ENCODE measurements at regions not wholly inside any gene's neighbourhood (a gene's known extent, or its start where the extent isn't known, plus 50 kb on each side); places are given as distances from the start of the nearest gene placed in this dataset.
"Not testable (repeated sequence)": the region's sequence is repeated elsewhere in the genome, so short reads cannot be mapped to it uniquely, and the experiment has no call there.

GRCh38 chr5:34331928-34332454, 289.0 kb upstream of the C1QTNF3 start:
- not testable (repeated sequence) for H3K9me3 Mint-ChIP-seq; H3K4me1 ChIP-seq (ENCODE audit: control insufficient read depth, insufficient read depth, low read length); H3K36me3 Mint-ChIP-seq (ENCODE audit: low read depth); H3K4me1 Mint-ChIP-seq; H3K9ac ChIP-seq (ENCODE audit: extremely low read depth, low read length, poor library complexity, severe bottlenecking); H3K27me3 Mint-ChIP-seq (ENCODE audit: insufficient read depth); H3K4me3 Mint-ChIP-seq; DNase-seq; H3K27ac ChIP-seq (ENCODE audit: low read depth, low read length); H3K9me3 ChIP-seq (ENCODE audit: control insufficient read depth, low read length); H3K36me3 ChIP-seq (ENCODE audit: control insufficient read depth, insufficient read depth, low read length); H3K27me3 ChIP-seq (ENCODE audit: control insufficient read depth, insufficient read depth, low read length, poor library complexity, severe bottlenecking); H3K27ac Mint-ChIP-seq; H3K4me3 ChIP-seq (ENCODE audit: low read length)

- not testable (repeated sequence) for H3K9me3 ChIP-seq (ENCODE audit: control insufficient read depth, low read length); H3K4me1 ChIP-seq (ENCODE audit: control insufficient read depth, insufficient read depth, low read length); H3K9me3 Mint-ChIP-seq; H3K4me1 Mint-ChIP-seq; H3K27ac ChIP-seq (ENCODE audit: low read depth, low read length); H3K27ac Mint-ChIP-seq; H3K9ac ChIP-seq (ENCODE audit: extremely low read depth, low read length, poor library complexity, severe bottlenecking); H3K27me3 Mint-ChIP-seq (ENCODE audit: insufficient read depth); H3K36me3 Mint-ChIP-seq (ENCODE audit: low read depth); H3K4me3 ChIP-seq (ENCODE audit: low read length); H3K4me3 Mint-ChIP-seq; DNase-seq; H3K27me3 ChIP-seq (ENCODE audit: control insufficient read depth, insufficient read depth, low read length, poor library complexity, severe bottlenecking); H3K36me3 ChIP-seq (ENCODE audit: control insufficient read depth, insufficient read depth, low read length)
- 85% methylated on average over 1 of the region's 1 CpG; no CpG with 5 or more reads in 1 of the 2 experiments for WGBS, 2 experiments (ENCODE audit: insufficient coverage in 1 of 2, insufficient read length in 1 of 2)
Measured at GRCh38 chr5:34339408-34340001, 296.5 kb upstream of the C1QTNF3 start.

- not testable (repeated sequence) for H3K27ac ChIP-seq (ENCODE audit: low read depth, low read length); H3K27me3 Mint-ChIP-seq (ENCODE audit: insufficient read depth); H3K27ac Mint-ChIP-seq; H3K4me3 Mint-ChIP-seq; H3K36me3 ChIP-seq (ENCODE audit: control insufficient read depth, insufficient read depth, low read length); H3K4me3 ChIP-seq (ENCODE audit: low read length); DNase-seq; H3K9me3 Mint-ChIP-seq; H3K4me1 Mint-ChIP-seq; H3K4me1 ChIP-seq (ENCODE audit: control insufficient read depth, insufficient read depth, low read length); H3K36me3 Mint-ChIP-seq (ENCODE audit: low read depth); H3K9ac ChIP-seq (ENCODE audit: extremely low read depth, low read length, poor library complexity, severe bottlenecking); H3K27me3 ChIP-seq (ENCODE audit: control insufficient read depth, insufficient read depth, low read length, poor library complexity, severe bottlenecking); H3K9me3 ChIP-seq (ENCODE audit: control insufficient read depth, low read length)
- WGBS, 2 experiments (ENCODE audit: insufficient coverage in 1 of 2, insufficient read length in 1 of 2) = 75 to 82% methylated on average over 2 of the region's 2 CpGs
Measured at GRCh38 chr5:34354440-34354839, 301.7 kb upstream of the RAI14 start.

- H3K36me3 ChIP-seq (ENCODE audit: control insufficient read depth, insufficient read depth, low read length); H3K4me3 Mint-ChIP-seq; H3K4me1 Mint-ChIP-seq; H3K9ac ChIP-seq (ENCODE audit: extremely low read depth, low read length, poor library complexity, severe bottlenecking); H3K9me3 ChIP-seq (ENCODE audit: control insufficient read depth, low read length); H3K27me3 Mint-ChIP-seq (ENCODE audit: insufficient read depth); H3K36me3 Mint-ChIP-seq (ENCODE audit: low read depth); H3K4me3 ChIP-seq (ENCODE audit: low read length); DNase-seq; H3K27me3 ChIP-seq (ENCODE audit: control insufficient read depth, insufficient read depth, low read length, poor library complexity, severe bottlenecking); H3K27ac ChIP-seq (ENCODE audit: low read depth, low read length); H3K27ac Mint-ChIP-seq; H3K9me3 Mint-ChIP-seq; H3K4me1 ChIP-seq (ENCODE audit: control insufficient read depth, insufficient read depth, low read length): not testable (repeated sequence)
- 100% methylated on average over 1 of the region's 2 CpGs; no CpG with 5 or more reads in 1 of the 2 experiments for whole genome bisulfite sequencing, 2 experiments (ENCODE audit: insufficient coverage in 1 of 2, insufficient read length in 1 of 2)
Measured at GRCh38 chr5:34371417-34371816, 284.7 kb upstream of the RAI14 start.

GRCh38 chr5:34371817-34372216, 284.3 kb upstream of the RAI14 start:
- not testable (repeated sequence) for H3K27me3 Mint-ChIP-seq (ENCODE audit: insufficient read depth); H3K36me3 Mint-ChIP-seq (ENCODE audit: low read depth); H3K4me3 Mint-ChIP-seq; H3K4me3 ChIP-seq (ENCODE audit: low read length); H3K4me1 Mint-ChIP-seq; H3K27me3 ChIP-seq (ENCODE audit: control insufficient read depth, insufficient read depth, low read length, poor library complexity, severe bottlenecking); H3K9me3 ChIP-seq (ENCODE audit: control insufficient read depth, low read length); H3K36me3 ChIP-seq (ENCODE audit: control insufficient read depth, insufficient read depth, low read length); DNase-seq; H3K27ac ChIP-seq (ENCODE audit: low read depth, low read length); H3K27ac Mint-ChIP-seq; H3K9me3 Mint-ChIP-seq; H3K4me1 ChIP-seq (ENCODE audit: control insufficient read depth, insufficient read depth, low read length); H3K9ac ChIP-seq (ENCODE audit: extremely low read depth, low read length, poor library complexity, severe bottlenecking)
- 30 to 51% methylated on average over 1 of the region's 1 CpG for WGBS, 2 experiments (ENCODE audit: insufficient coverage in 1 of 2, insufficient read length in 1 of 2)

GRCh38 chr5:34372739-34373138, 283.4 kb upstream of the RAI14 start:
- H3K9me3 ChIP-seq (ENCODE audit: control insufficient read depth, low read length); H3K4me1 ChIP-seq (ENCODE audit: control insufficient read depth, insufficient read depth, low read length); H3K27me3 Mint-ChIP-seq (ENCODE audit: insufficient read depth); DNase-seq; H3K27ac ChIP-seq (ENCODE audit: low read depth, low read length); H3K27me3 ChIP-seq (ENCODE audit: control insufficient read depth, insufficient read depth, low read length, poor library complexity, severe bottlenecking); H3K36me3 Mint-ChIP-seq (ENCODE audit: low read depth); H3K9ac ChIP-seq (ENCODE audit: extremely low read depth, low read length, poor library complexity, severe bottlenecking); H3K27ac Mint-ChIP-seq; H3K36me3 ChIP-seq (ENCODE audit: control insufficient read depth, insufficient read depth, low read length); H3K9me3 Mint-ChIP-seq; H3K4me1 Mint-ChIP-seq; H3K4me3 Mint-ChIP-seq; H3K4me3 ChIP-seq (ENCODE audit: low read length): not testable (repeated sequence)
- WGBS, 2 experiments (ENCODE audit: insufficient coverage in 1 of 2, insufficient read length in 1 of 2) = 89 to 90% methylated on average over 3 to 5 of the region's 5 CpGs

- H3K4me3 Mint-ChIP-seq; H3K9ac ChIP-seq (ENCODE audit: extremely low read depth, low read length, poor library complexity, severe bottlenecking); H3K36me3 Mint-ChIP-seq (ENCODE audit: low read depth); H3K4me1 ChIP-seq (ENCODE audit: control insufficient read depth, insufficient read depth, low read length); H3K36me3 ChIP-seq (ENCODE audit: control insufficient read depth, insufficient read depth, low read length); H3K27me3 ChIP-seq (ENCODE audit: control insufficient read depth, insufficient read depth, low read length, poor library complexity, severe bottlenecking); H3K4me1 Mint-ChIP-seq; H3K4me3 ChIP-seq (ENCODE audit: low read length); H3K27ac ChIP-seq (ENCODE audit: low read depth, low read length); H3K27me3 Mint-ChIP-seq (ENCODE audit: insufficient read depth); H3K9me3 ChIP-seq (ENCODE audit: control insufficient read depth, low read length); H3K9me3 Mint-ChIP-seq; H3K27ac Mint-ChIP-seq; DNase-seq: not testable (repeated sequence)
- whole genome bisulfite sequencing, 2 experiments (ENCODE audit: insufficient coverage in 1 of 2, insufficient read length in 1 of 2) = 88% methylated on average over 1 of the region's 2 CpGs; no CpG with 5 or more reads in 1 of the 2 experiments
Measured at GRCh38 chr5:34377651-34378050, 278.5 kb upstream of the RAI14 start.

Data from endodermal cell (in vitro differentiated cells).